Umbilical cord (tissue), 1 donor: ENCODE measurements at regions not wholly inside any gene's neighbourhood (a gene's known extent, or its start where the extent isn't known, plus 50 kb on each side); places are given as distances from the start of the nearest gene placed in this dataset.
A peak's percentile ranks its signal among the peaks of the same experiment; 100 is the strongest.

ENCODE experiments used
- DNase-seq: peaks from one replicate; pipeline ENCODE4 v3.0.0-alpha.2; 2015; ENCODE audit warnings: low spot score

GRCh38 chr7:47663851-47664250 is 81.9 kb upstream of the TNS3 start:
- DNase-seq: no peak

GRCh38 chr7:47663213-47663612 is 81.3 kb upstream of the TNS3 start:
- DNase-seq: no peak

- no peak for DNase-seq
Observed at GRCh38 chr7:47661051-47661714, 79.3 kb upstream of the TNS3 start.

GRCh38 chr7:47659664-47660462 is 78.0 kb upstream of the TNS3 start:
- no peak for DNase-seq

GRCh38 chr7:47658886-47659635 is 77.2 kb upstream of the TNS3 start:
- DNase-seq: no peak

- DNase-seq: no peak
Observed at GRCh38 chr7:47657126-47657525, 75.2 kb upstream of the TNS3 start.

- no peak for DNase-seq
Observed at GRCh38 chr7:47654672-47655298, 72.9 kb upstream of the TNS3 start.

GRCh38 chr7:47653550-47654411 is 71.9 kb upstream of the TNS3 start:
- DNase-seq: no peak

GRCh38 chr7:47652591-47652990 is 70.7 kb upstream of the TNS3 start:
- DNase-seq: no peak

- peak; percentile 77 for DNase-seq
Observed at GRCh38 chr7:47651355-47652317, 69.7 kb upstream of the TNS3 start.

- DNase-seq: no peak
Observed at GRCh38 chr7:47649919-47650318, 68.0 kb upstream of the TNS3 start.

GRCh38 chr7:47648275-47648925 is 66.5 kb upstream of the TNS3 start:
- peak; percentile 56 for DNase-seq

- DNase-seq: no peak
Observed at GRCh38 chr7:47647918-47648250, 66.0 kb upstream of the TNS3 start.

- peak; percentile 79 for DNase-seq
Observed at GRCh38 chr7:47647181-47647917, 65.4 kb upstream of the TNS3 start.

GRCh38 chr7:47643716-47644400 is 61.9 kb upstream of the TNS3 start:
- no peak for DNase-seq

- DNase-seq: no peak
Observed at GRCh38 chr7:47640265-47640664, 58.4 kb upstream of the TNS3 start.

- no peak for DNase-seq
Observed at GRCh38 chr7:47639495-47640110, 57.7 kb upstream of the TNS3 start.
